GM23338 (cell line): ENCODE measurements at regions not wholly inside any gene's neighbourhood (a gene's known extent, or its start where the extent isn't known, plus 50 kb on each side); places are given as distances from the start of the nearest gene placed in this dataset.

Experiments used
- ATAC-seq: fragments of 200-7000 bp; cut with Tn5 transposase; 3 replicates; pipeline ENCODE4 v1.9.1; 2020
- DNase-seq: peaks from one replicate; pipeline ENCODE4 v3.0.0-alpha.2; 2015; ENCODE audit warnings: low spot score
- H2AFZ ChIP-seq: fragments of 200-600 bp; sonication (generic); 2 replicates; pipeline ENCODE4 v1.8.0; 2016; ENCODE audit warnings: antibody characterized with exemption, mild to moderate bottlenecking, moderate library complexity
- H3F3A ChIP-seq: fragments of 200-600 bp; sonication (generic); replicated peaks from 2 replicates; pipeline ENCODE4 v1.8.0; 2017; ENCODE audit warnings: antibody characterized with exemption, mixed run types, low read depth
- H3K27ac ChIP-seq: fragments of 200-600 bp; sonication (generic); 2 replicates; pipeline ENCODE4 v1.6.1; 2016; ENCODE audit warnings: low read depth
- H3K27me3 ChIP-seq: fragments of 200-600 bp; sonication (generic); 2 replicates; pipeline ENCODE4 v1.8.0; 2016; ENCODE audit warnings: mild to moderate bottlenecking, mixed run types, moderate library complexity; ENCODE audit not compliant: insufficient read depth
- H3K36me3 ChIP-seq: fragments of 200-600 bp; sonication (generic); 2 replicates; pipeline ENCODE4 v1.8.0; 2016; ENCODE audit warnings: mild to moderate bottlenecking; ENCODE audit not compliant: insufficient read depth
- H3K4me1 ChIP-seq: fragments of 200-600 bp; sonication (generic); 2 replicates; pipeline ENCODE4 v1.8.0; 2016; ENCODE audit warnings: mild to moderate bottlenecking, moderate library complexity; ENCODE audit not compliant: insufficient read depth
- H3K4me2 ChIP-seq: fragments of 200-600 bp; sonication (generic); 2 replicates; pipeline ENCODE4 v1.7.1; 2017; ENCODE audit warnings: mixed run types
- H3K4me3 ChIP-seq: fragments of 200-600 bp; sonication (generic); 2 replicates; pipeline ENCODE4 v1.6.1; 2016; ENCODE audit warnings: mixed run types
- H3K79me2 ChIP-seq: fragments of 200-600 bp; sonication (generic); replicated peaks from 2 replicates; pipeline ENCODE4 v1.8.0; 2017; ENCODE audit warnings: mild to moderate bottlenecking; ENCODE audit not compliant: insufficient read depth
- H3K9me2 ChIP-seq: fragments of 200-600 bp; sonication (generic); 2 replicates; pipeline ENCODE4 v1.8.0; 2017; ENCODE audit not compliant: insufficient read depth
- H4K20me1 ChIP-seq: fragments of 200-600 bp; sonication (generic); replicated peaks from 2 replicates; pipeline ENCODE4 v1.8.0; 2017; ENCODE audit warnings: mild to moderate bottlenecking; ENCODE audit not compliant: insufficient read depth
- H3K27ac Mint-ChIP-seq: 2 replicates; pipeline ENCODE4 v1.8.0; 2020; ENCODE audit warnings: inconsistent platforms, mild to moderate bottlenecking, moderate library complexity, mixed read lengths
- H3K27me3 Mint-ChIP-seq: 3 replicates; pipeline ENCODE4 v1.8.0; 2022; ENCODE audit warnings: low read depth, mild to moderate bottlenecking, moderate library complexity, mixed read lengths, inconsistent platforms; ENCODE audit not compliant: insufficient read depth, poor library complexity
- H3K36me3 Mint-ChIP-seq: 3 replicates; pipeline ENCODE4 v1.8.0; 2021; ENCODE audit warnings: low read depth, mild to moderate bottlenecking, inconsistent platforms, moderate library complexity, mixed read lengths
- H3K4me1 Mint-ChIP-seq: 3 replicates; pipeline ENCODE4 v1.8.0; 2020; ENCODE audit warnings: mild to moderate bottlenecking, inconsistent platforms, mixed read lengths
- H3K4me3 Mint-ChIP-seq: 3 replicates; pipeline ENCODE4 v1.8.0; 2021; ENCODE audit warnings: moderate library complexity, mild to moderate bottlenecking, inconsistent platforms, mixed read lengths
- H3K9me3 Mint-ChIP-seq: 3 replicates; pipeline ENCODE4 v1.8.0; 2020; ENCODE audit warnings: moderate library complexity, mild to moderate bottlenecking, inconsistent platforms, mixed read lengths
- CREB1 ChIP-seq: fragments of 250-450 bp; sonication (Bioruptor Pico); IDR thresholded peaks from 2 replicates; pipeline ENCODE4 v1.5.0; 2020; ENCODE audit warnings: low read depth, mild to moderate bottlenecking, moderate library complexity
- CTCF ChIP-seq, 2 experiments: fragments of 200-600 bp in 1 of 2; sonication (generic) in 1 of 2; conservative IDR thresholded peaks; 2 replicates each; pipeline versions ENCODE4 v1.5.1 to v1.6.1; 2016 to 2017; ENCODE audit warnings: antibody characterized with exemption in 2 of 2, low read depth in 2 of 2, mild to moderate bottlenecking in 2 of 2, moderate library complexity in 1 of 2
- ETS1 ChIP-seq: IDR thresholded peaks from 2 replicates; pipeline ENCODE4 v1.6.1; 2016; ENCODE audit warnings: antibody characterized with exemption
- EZH2 ChIP-seq: fragments of 200-600 bp; sonication (generic); IDR thresholded peaks from one replicate; pipeline ENCODE4 v1.8.0; 2017; ENCODE audit warnings: antibody characterized with exemption, mild to moderate bottlenecking, low read depth; ENCODE audit not compliant: unreplicated experiment
- EZH2phosphoT487 ChIP-seq: fragments of 200-600 bp; sonication (generic); IDR thresholded peaks from one replicate; pipeline ENCODE4 v1.8.1; 2018; ENCODE audit warnings: antibody characterized with exemption; ENCODE audit not compliant: unreplicated experiment
- JUNB ChIP-seq: IDR thresholded peaks from one replicate; pipeline ENCODE4 v1.6.1; 2016; ENCODE audit warnings: antibody characterized with exemption; ENCODE audit not compliant: unreplicated experiment
- NANOG ChIP-seq: IDR thresholded peaks from 2 replicates; pipeline ENCODE4 v1.6.1; 2016; ENCODE audit warnings: antibody characterized with exemption, borderline replicate concordance
- POLR2AphosphoS5 ChIP-seq: IDR thresholded peaks from 2 replicates; pipeline ENCODE4 v1.6.1; 2016; ENCODE audit warnings: antibody characterized with exemption, low read depth
- REST ChIP-seq: IDR thresholded peaks from one replicate; pipeline ENCODE4 v1.6.1; 2018; ENCODE audit warnings: antibody characterized with exemption; ENCODE audit not compliant: unreplicated experiment
- STAT1 ChIP-seq: IDR thresholded peaks from one replicate; pipeline ENCODE4 v1.6.1; 2016; ENCODE audit warnings: antibody characterized with exemption; ENCODE audit not compliant: unreplicated experiment
- ZNF114 ChIP-seq: fragments of 250-450 bp; sonication (Bioruptor Pico); IDR thresholded peaks from 2 replicates; pipeline ENCODE4 v1.5.0; 2020; ENCODE audit warnings: mild to moderate bottlenecking, moderate library complexity
- ZNF331 ChIP-seq: fragments of 250-450 bp; sonication (Bioruptor Pico); IDR thresholded peaks from 2 replicates; pipeline ENCODE4 v1.5.0; 2020; ENCODE audit warnings: low read depth, mild to moderate bottlenecking, moderate library complexity
- TF ChIP-seq, protein P1 (sequence below): fragments of 250-450 bp; sonication (Bioruptor Pico); IDR thresholded peaks from 2 replicates; pipeline ENCODE4 v1.5.0; 2020; ENCODE audit warnings: mild to moderate bottlenecking, moderate library complexity

DNA sequence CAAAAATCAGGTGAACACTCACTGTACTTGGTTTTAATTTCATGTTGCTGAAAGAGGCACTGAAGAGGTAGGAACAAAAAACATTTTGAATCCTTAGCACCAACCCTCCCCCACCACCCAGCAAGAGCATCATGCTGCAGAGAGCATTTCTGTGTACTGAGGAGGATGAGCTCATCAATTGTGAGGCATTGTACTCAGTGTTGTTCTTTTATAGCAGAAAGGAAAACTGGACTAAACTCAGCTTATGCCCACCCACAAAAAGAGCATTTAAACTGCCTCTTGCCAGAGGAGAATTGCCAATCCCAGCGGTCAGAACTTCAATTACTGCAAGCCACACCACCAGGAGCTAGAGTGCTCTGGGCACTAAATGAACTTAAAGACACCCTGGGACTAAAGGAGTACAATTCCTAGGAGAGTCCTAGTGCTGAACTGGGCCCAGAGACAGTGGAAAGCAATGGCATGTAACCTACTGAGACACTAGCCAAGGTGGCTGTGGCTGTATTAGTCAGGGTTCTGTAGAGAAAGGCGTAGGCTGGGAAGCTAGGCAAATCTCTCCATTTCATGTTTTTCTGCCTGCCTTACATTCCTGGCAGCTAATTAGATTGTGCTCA lies 280.7 kb upstream of the KLHL4 start:
- H3F3A ChIP-seq: no peaks in the 10 kb centered on the region
- H3K27me3 Mint-ChIP-seq: no peaks in the 10 kb centered on the region
- H3K36me3 Mint-ChIP-seq: peaks cover 2% of the 10 kb centered on the region; the same call in 1 of the 3 replicates
- no peaks in the 10 kb centered on the region for H3K9me2 ChIP-seq
- H3K4me3 ChIP-seq: no peak overlapping the region
- no peaks in the 10 kb centered on the region for H3K36me3 ChIP-seq
- ATAC-seq (no peak), DNase-seq (no peak)
- H2AFZ ChIP-seq: no peak overlapping the region
- no peak overlapping the region for H3K4me3 Mint-ChIP-seq
- no peaks in the 10 kb centered on the region for H3K79me2 ChIP-seq
- no peak overlapping the region for H3K27ac ChIP-seq
- no peaks in the 10 kb centered on the region for H3K27me3 ChIP-seq
- H4K20me1 ChIP-seq: no peaks in the 10 kb centered on the region
- H3K4me1 ChIP-seq: no peaks in the 10 kb centered on the region
- no peaks in the 10 kb centered on the region for H3K4me1 Mint-ChIP-seq
- no peaks in the 10 kb centered on the region for H3K9me3 Mint-ChIP-seq
- no peak overlapping the region for H3K4me2 ChIP-seq
- TF ChIP-seq EZH2phosphoT487 (no peak), ETS1 (no peak), EZH2 (no peak), STAT1 (no peak), CTCF (conservative IDR thresholded peaks at IDR 0.05; ENCODE audit: low read depth in 2 of 2) (no peak), ZNF331 (CRISPR knock-in tag) (no peak), REST (no peak), JUNB (no peak), NANOG (no peak), POLR2AphosphoS5 (no peak), CREB1 (CRISPR knock-in tag) (no peak), ZNF114 (no peak)
- TF ChIP-seq, protein P1, sequence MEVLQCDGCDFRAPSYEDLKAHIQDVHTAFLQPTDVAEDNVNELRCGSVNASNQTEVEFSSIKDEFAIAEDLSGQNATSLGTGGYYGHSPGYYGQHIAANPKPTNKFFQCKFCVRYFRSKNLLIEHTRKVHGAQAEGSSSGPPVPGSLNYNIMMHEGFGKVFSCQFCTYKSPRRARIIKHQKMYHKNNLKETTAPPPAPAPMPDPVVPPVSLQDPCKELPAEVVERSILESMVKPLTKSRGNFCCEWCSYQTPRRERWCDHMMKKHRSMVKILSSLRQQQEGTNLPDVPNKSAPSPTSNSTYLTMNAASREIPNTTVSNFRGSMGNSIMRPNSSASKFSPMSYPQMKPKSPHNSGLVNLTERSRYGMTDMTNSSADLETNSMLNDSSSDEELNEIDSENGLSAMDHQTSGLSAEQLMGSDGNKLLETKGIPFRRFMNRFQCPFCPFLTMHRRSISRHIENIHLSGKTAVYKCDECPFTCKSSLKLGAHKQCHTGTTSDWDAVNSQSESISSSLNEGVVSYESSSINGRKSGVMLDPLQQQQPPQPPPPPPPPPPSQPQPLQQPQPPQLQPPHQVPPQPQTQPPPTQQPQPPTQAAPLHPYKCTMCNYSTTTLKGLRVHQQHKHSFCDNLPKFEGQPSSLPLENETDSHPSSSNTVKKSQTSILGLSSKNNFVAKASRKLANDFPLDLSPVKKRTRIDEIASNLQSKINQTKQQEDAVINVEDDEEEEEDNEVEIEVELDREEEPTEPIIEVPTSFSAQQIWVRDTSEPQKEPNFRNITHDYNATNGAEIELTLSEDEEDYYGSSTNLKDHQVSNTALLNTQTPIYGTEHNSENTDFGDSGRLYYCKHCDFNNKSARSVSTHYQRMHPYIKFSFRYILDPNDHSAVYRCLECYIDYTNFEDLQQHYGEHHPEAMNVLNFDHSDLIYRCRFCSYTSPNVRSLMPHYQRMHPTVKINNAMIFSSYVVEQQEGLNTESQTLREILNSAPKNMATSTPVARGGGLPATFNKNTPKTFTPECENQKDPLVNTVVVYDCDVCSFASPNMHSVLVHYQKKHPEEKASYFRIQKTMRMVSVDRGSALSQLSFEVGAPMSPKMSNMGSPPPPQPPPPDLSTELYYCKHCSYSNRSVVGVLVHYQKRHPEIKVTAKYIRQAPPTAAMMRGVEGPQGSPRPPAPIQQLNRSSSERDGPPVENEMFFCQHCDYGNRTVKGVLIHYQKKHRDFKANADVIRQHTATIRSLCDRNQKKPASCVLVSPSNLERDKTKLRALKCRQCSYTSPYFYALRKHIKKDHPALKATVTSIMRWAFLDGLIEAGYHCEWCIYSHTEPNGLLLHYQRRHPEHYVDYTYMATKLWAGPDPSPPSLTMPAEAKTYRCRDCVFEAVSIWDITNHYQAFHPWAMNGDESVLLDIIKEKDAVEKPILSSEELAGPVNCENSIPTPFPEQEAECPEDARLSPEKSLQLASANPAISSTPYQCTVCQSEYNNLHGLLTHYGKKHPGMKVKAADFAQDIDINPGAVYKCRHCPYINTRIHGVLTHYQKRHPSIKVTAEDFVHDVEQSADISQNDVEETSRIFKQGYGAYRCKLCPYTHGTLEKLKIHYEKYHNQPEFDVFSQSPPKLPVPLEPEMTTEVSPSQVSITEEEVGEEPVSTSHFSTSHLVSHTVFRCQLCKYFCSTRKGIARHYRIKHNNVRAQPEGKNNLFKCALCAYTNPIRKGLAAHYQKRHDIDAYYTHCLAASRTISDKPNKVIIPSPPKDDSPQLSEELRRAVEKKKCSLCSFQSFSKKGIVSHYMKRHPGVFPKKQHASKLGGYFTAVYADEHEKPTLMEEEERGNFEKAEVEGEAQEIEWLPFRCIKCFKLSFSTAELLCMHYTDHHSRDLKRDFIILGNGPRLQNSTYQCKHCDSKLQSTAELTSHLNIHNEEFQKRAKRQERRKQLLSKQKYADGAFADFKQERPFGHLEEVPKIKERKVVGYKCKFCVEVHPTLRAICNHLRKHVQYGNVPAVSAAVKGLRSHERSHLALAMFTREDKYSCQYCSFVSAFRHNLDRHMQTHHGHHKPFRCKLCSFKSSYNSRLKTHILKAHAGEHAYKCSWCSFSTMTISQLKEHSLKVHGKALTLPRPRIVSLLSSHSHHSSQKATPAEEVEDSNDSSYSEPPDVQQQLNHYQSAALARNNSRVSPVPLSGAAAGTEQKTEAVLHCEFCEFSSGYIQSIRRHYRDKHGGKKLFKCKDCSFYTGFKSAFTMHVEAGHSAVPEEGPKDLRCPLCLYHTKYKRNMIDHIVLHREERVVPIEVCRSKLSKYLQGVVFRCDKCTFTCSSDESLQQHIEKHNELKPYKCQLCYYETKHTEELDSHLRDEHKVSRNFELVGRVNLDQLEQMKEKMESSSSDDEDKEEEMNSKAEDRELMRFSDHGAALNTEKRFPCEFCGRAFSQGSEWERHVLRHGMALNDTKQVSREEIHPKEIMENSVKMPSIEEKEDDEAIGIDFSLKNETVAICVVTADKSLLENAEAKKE: no peak
- H3K27ac Mint-ChIP-seq: no peak overlapping the region
